SU-DHL-6 (cell line): ENCODE measurements at regions not wholly inside any gene's neighbourhood (a gene's known extent, or its start where the extent isn't known, plus 50 kb on each side); places are given as distances from the start of the nearest gene placed in this dataset.
"Not testable (repeated sequence)": the region's sequence is repeated elsewhere in the genome, so short reads cannot be mapped to it uniquely, and the experiment has no call there.

Source experiments
- H2AFZ ChIP-seq: fragments of 200-600 bp; sonication (generic); 2 replicates; pipeline ENCODE4 v1.6.1; 2014; ENCODE audit warnings: low read depth, mild to moderate bottlenecking, moderate library complexity, mixed read lengths, antibody characterized with exemption, low read length; ENCODE audit not compliant: severe bottlenecking
- H3F3A ChIP-seq: fragments of 200-600 bp; shearing (Covaris generic); 2 replicates; pipeline ENCODE4 v1.6.0; 2016; ENCODE audit warnings: antibody characterized with exemption, mild to moderate bottlenecking; ENCODE audit not compliant: insufficient read depth
- H3K27ac ChIP-seq: fragments of 200-600 bp; sonication (generic); 2 replicates; pipeline ENCODE4 v1.5.1; 2016; ENCODE audit warnings: low read depth, mild to moderate bottlenecking, low read length, moderate library complexity, mixed read lengths
- H3K27me3 ChIP-seq: fragments of 200-600 bp; sonication (generic), shearing (Covaris generic); 2 replicates; pipeline ENCODE4 v1.6.0; 2014; ENCODE audit warnings: mild to moderate bottlenecking, low read length
- H3K36me3 ChIP-seq: fragments of 200-600 bp; sonication (generic); 2 replicates; pipeline ENCODE4 v1.6.1; 2014; ENCODE audit warnings: mild to moderate bottlenecking, low read length, mixed read lengths
- H3K4me2 ChIP-seq: fragments of 300-600, 200-600 bp; shearing (Covaris generic), sonication (generic); 2 replicates; pipeline ENCODE4 v1.6.0; 2014; ENCODE audit warnings: low read length, low read depth, mild to moderate bottlenecking; ENCODE audit not compliant: poor library complexity, severe bottlenecking
- H3K4me3 ChIP-seq: fragments of 200-600 bp; sonication (generic); 2 replicates; pipeline ENCODE4 v1.5.1; 2014; ENCODE audit warnings: antibody characterized with exemption, low read length, mild to moderate bottlenecking, mixed read lengths; ENCODE audit not compliant: insufficient read depth, poor library complexity, severe bottlenecking
- H3K79me2 ChIP-seq: fragments of 200-600 bp; sonication (generic); 2 replicates; pipeline ENCODE4 v1.6.1; 2014; ENCODE audit warnings: mild to moderate bottlenecking, low read length, moderate library complexity; ENCODE audit not compliant: insufficient read depth
- H3K9ac ChIP-seq: fragments of 200-600 bp; sonication (generic); 2 replicates; pipeline ENCODE4 v1.7.0; 2014; ENCODE audit warnings: mild to moderate bottlenecking, low read length
- H3K9me2 ChIP-seq: fragments of 200-600 bp; sonication (generic); replicated peaks from 2 replicates; pipeline ENCODE4 v1.6.1; 2014; ENCODE audit warnings: low read length; ENCODE audit not compliant: insufficient read depth
- H3K9me3 ChIP-seq: fragments of 200-600 bp; sonication (generic); 2 replicates; pipeline ENCODE4 v1.6.1; 2014; ENCODE audit warnings: low read length, mixed read lengths; ENCODE audit not compliant: insufficient read depth
- H4K20me1 ChIP-seq: fragments of 200-600 bp; sonication (generic); 2 replicates; pipeline ENCODE4 v1.6.1; 2014; ENCODE audit warnings: low read depth, mild to moderate bottlenecking, antibody characterized with exemption, low read length, moderate library complexity, mixed read lengths
- EZH2phosphoT487 ChIP-seq: fragments of 200-600 bp; sonication (generic), shearing (Covaris generic); conservative IDR thresholded peaks from 2 replicates; pipeline ENCODE4 v1.6.1; 2018; ENCODE audit warnings: mild to moderate bottlenecking, antibody characterized with exemption, low read length, moderate library complexity, mixed read lengths
- TF ChIP-seq, protein P1 (sequence below): fragments of 200-600 bp; sonication (generic); IDR thresholded peaks from one replicate; pipeline ENCODE4 v1.5.1; 2017; ENCODE audit warnings: antibody characterized with exemption, mild to moderate bottlenecking, low read length, moderate library complexity; ENCODE audit not compliant: insufficient read depth, poor library complexity, severe bottlenecking

GRCh38 chr7:89618274-89618673 is 536.0 kb upstream of the STEAP1 start:
- no peaks in the 10 kb centered on the region for H3K27me3 ChIP-seq
- H3K36me3 ChIP-seq, result no peaks in the 10 kb centered on the region
- H3K27ac ChIP-seq, result no peak overlapping the region
- H3K79me2 ChIP-seq, result no peaks in the 10 kb centered on the region
- H3K9me2 ChIP-seq, result no peaks in the 10 kb centered on the region
- H3K9ac ChIP-seq, result no peak overlapping the region
- TF ChIP-seq, protein P1, sequence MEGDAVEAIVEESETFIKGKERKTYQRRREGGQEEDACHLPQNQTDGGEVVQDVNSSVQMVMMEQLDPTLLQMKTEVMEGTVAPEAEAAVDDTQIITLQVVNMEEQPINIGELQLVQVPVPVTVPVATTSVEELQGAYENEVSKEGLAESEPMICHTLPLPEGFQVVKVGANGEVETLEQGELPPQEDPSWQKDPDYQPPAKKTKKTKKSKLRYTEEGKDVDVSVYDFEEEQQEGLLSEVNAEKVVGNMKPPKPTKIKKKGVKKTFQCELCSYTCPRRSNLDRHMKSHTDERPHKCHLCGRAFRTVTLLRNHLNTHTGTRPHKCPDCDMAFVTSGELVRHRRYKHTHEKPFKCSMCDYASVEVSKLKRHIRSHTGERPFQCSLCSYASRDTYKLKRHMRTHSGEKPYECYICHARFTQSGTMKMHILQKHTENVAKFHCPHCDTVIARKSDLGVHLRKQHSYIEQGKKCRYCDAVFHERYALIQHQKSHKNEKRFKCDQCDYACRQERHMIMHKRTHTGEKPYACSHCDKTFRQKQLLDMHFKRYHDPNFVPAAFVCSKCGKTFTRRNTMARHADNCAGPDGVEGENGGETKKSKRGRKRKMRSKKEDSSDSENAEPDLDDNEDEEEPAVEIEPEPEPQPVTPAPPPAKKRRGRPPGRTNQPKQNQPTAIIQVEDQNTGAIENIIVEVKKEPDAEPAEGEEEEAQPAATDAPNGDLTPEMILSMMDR, result no peak
- no peak for TF ChIP-seq EZH2phosphoT487
- H3K4me3 ChIP-seq, result no peak overlapping the region
- H2AFZ ChIP-seq, result no peak overlapping the region
- no peaks in the 10 kb centered on the region for H3F3A ChIP-seq
- no peaks in the 10 kb centered on the region for H3K9me3 ChIP-seq
- H4K20me1 ChIP-seq, result no peaks in the 10 kb centered on the region
- H3K4me2 ChIP-seq, result no peak overlapping the region

DNA sequence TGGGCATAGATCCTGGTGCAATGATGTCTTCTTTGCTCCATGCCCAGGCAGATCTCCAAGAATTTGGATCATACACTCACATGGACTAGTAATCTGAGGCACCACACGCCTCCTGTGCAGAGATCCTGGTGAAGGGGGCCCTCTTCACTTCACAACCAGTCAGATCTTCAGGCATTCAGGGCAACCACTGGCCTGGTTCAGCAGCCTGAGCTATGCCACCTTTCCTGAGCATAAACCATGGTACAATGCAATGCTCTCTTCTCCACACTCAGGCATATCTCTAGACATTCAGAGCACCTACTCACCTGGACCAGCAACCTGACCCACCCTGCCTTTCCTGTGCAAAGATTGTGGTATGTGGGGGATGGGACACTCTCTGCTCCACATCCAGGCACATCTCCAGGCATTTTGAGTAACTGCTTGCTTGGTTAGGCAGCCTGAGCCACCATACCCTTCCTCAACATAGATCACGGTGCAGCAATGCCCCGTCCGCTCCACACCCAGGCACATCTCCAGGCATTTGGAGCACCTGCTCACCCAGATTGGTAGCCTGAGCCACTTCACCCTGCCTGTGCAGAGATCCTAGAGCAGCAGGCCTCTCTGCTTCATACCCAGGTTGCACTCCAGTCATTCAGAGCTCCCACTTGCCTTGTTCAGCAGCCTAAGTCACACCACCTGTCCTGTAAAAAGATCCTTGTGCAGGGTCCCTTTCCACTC is 532.2 kb upstream of the STEAP1 start:
- Histone ChIP-seq H3K4me2 (no peak overlapping the region), H3K4me3 (no peak overlapping the region), H3F3A (no peaks in the 10 kb centered on the region), H3K27ac (no peak overlapping the region), H4K20me1 (no peaks in the 10 kb centered on the region), H3K9ac (no peak overlapping the region), H3K79me2 (no peaks in the 10 kb centered on the region), H3K36me3 (no peaks in the 10 kb centered on the region), H3K9me2 (no peaks in the 10 kb centered on the region), H3K9me3 (no peaks in the 10 kb centered on the region), H2AFZ (no peak overlapping the region), H3K27me3 (no peaks in the 10 kb centered on the region)
- TF ChIP-seq, protein P1, result no peak
- TF ChIP-seq EZH2phosphoT487, result no peak

DNA sequence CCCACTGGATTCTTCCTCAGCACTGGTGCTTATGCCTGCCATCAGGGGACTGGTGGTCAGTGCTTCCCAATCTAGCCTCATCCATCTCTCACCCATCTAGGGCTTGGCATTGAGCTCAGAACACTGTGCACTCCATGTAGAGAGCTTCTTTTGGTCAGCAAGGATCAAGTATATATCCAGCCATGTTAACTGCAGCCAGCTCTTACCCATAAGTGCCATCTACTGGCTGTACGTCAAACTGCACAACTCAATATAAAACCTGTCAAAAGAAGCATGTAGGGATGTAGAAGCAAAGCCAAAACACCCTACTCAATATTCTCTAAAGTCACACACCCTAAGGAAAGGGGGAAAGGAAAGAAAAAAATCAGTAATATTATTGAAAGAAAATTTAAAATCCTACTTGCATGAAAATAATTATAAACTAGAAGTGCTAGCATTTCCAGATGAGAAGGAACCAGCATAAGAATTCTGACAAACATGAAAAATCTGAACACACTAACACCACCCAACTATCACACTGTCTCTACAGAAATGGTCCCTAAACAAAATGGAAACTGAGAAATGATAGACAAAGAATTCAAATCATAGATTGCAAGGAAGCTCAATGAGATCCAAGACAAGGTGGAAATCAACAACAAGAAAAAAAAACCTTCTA is 531.1 kb upstream of the STEAP1 start:
- Histone ChIP-seq H3F3A (no peaks in the 10 kb centered on the region), H3K4me3 (no peak overlapping the region), H2AFZ (no peak overlapping the region), H4K20me1 (no peaks in the 10 kb centered on the region), H3K27me3 (no peaks in the 10 kb centered on the region), H3K36me3 (no peaks in the 10 kb centered on the region), H3K4me2 (no peak overlapping the region), H3K9me3 (no peaks in the 10 kb centered on the region), H3K79me2 (no peaks in the 10 kb centered on the region), H3K27ac (no peak overlapping the region), H3K9me2 (no peaks in the 10 kb centered on the region), H3K9ac (no peak overlapping the region)
- TF ChIP-seq EZH2phosphoT487, result no peak
- TF ChIP-seq, protein P1, result peak; percentile 98

DNA sequence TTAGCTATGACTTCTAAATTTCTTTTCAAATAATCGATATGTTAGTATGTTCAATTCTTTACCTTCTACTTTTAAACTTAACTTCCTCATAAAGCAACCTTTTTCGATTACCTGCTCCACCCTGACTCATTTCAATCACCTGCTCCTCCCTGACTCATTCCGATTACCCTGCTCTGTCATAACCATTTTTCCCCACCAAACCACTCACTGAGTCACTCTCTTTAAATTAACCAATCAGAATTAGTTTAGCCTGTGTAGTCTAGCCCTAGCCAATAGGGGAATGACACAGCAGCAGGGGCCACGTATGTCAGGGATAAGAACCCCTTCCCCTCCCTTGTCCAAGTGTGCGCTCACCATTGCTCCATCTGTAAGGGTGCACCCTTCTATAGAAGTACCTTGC is 530.1 kb upstream of the STEAP1 start:
- not testable (repeated sequence) for H2AFZ ChIP-seq, H3F3A ChIP-seq, H3K27me3 ChIP-seq

More for the DNA sequence above, 530.1 kb upstream of the STEAP1 start:
- not testable (repeated sequence) for H3K4me2 ChIP-seq, H3K4me3 ChIP-seq, H3K36me3 ChIP-seq, H3K79me2 ChIP-seq, H3K9me3 ChIP-seq, H3K27ac ChIP-seq, H3K9me2 ChIP-seq, H3K9ac ChIP-seq, H4K20me1 ChIP-seq
